ENCODE measurements at regions not wholly inside any gene's neighbourhood (a gene's known extent, or its start where the extent isn't known, plus 50 kb on each side); places are given as distances from the start of the nearest gene placed in this dataset.

- TF ChIP-seq, protein P1, sequence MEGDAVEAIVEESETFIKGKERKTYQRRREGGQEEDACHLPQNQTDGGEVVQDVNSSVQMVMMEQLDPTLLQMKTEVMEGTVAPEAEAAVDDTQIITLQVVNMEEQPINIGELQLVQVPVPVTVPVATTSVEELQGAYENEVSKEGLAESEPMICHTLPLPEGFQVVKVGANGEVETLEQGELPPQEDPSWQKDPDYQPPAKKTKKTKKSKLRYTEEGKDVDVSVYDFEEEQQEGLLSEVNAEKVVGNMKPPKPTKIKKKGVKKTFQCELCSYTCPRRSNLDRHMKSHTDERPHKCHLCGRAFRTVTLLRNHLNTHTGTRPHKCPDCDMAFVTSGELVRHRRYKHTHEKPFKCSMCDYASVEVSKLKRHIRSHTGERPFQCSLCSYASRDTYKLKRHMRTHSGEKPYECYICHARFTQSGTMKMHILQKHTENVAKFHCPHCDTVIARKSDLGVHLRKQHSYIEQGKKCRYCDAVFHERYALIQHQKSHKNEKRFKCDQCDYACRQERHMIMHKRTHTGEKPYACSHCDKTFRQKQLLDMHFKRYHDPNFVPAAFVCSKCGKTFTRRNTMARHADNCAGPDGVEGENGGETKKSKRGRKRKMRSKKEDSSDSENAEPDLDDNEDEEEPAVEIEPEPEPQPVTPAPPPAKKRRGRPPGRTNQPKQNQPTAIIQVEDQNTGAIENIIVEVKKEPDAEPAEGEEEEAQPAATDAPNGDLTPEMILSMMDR (IDR thresholded peaks at IDR 0.05), result no peak
- TF ChIP-seq POLR2AphosphoS5 (IDR thresholded peaks at IDR 0.05) (no peak), POLR2A (IDR thresholded peaks at IDR 0.05) (no peak), EP300 (IDR thresholded peaks at IDR 0.05) (no peak)
Measured at GRCh38 chr9:13596383-13596970, 317.0 kb upstream of the MPDZ start.

Data from gastroesophageal sphincter (tissue), 3 donors.